Esophagus muscularis mucosa (tissue), 3 donors: ENCODE measurements at regions not wholly inside any gene's neighbourhood (a gene's known extent, or its start where the extent isn't known, plus 50 kb on each side); places are given as distances from the start of the nearest gene placed in this dataset.

Source experiments
- CTCF ChIP-seq, 3 experiments: fragments of 200-600 bp in 2 of 3; fragments of 450-650 bp in 1 of 3; sonication (generic) in 2 of 3; IDR thresholded peaks; one replicate each; pipeline ENCODE4 v1.5.1; 2017 to 2019; ENCODE audit warnings: antibody characterized with exemption in 3 of 3, mild to moderate bottlenecking in 2 of 3, moderate library complexity in 1 of 3
- POLR2AphosphoS5 ChIP-seq, 2 donors: sonication (generic); formaldehyde crosslinking; IDR thresholded peaks; one replicate each; pipeline ENCODE4 v1.6.1; 2017; ENCODE audit warnings: antibody characterized with exemption in 2 of 2

GRCh38 chr6:144349690-144350527 lies 64.8 kb downstream of the UTRN start:
- peak; percentile 42 to 56 for TF ChIP-seq POLR2AphosphoS5 (IDR thresholded peaks at IDR 0.05)
- TF ChIP-seq CTCF (IDR thresholded peaks at IDR 0.05), result no peak
